NOMO-1 (cell line): ENCODE measurements at regions not wholly inside any gene's neighbourhood (a gene's known extent, or its start where the extent isn't known, plus 50 kb on each side); places are given as distances from the start of the nearest gene placed in this dataset.
"Not testable (repeated sequence)": the region's sequence is repeated elsewhere in the genome, so short reads cannot be mapped to it uniquely, and the experiment has no call there.

Experiments used
- DNase-seq, 2 experiments: peaks; one replicate each; lab custom pipeline; 2025; ENCODE audit not compliant: unreplicated experiment in 2 of 2; lab: John Stamatoyannopoulos, UW

- DNase-seq = no peak
These were observed 596.9 kb upstream of the ARPP21 start for GRCh38 chr3:35042210-35042991.

- no peak for DNase-seq
These were observed 596.3 kb upstream of the ARPP21 start for GRCh38 chr3:35043040-35043439.

- DNase-seq = no peak
These were observed 595.1 kb upstream of the ARPP21 start for GRCh38 chr3:35044190-35044589.

- DNase-seq = no peak
These were observed 594.2 kb upstream of the ARPP21 start for GRCh38 chr3:35045118-35045517.

- DNase-seq = no peak
These were observed 574.6 kb upstream of the ARPP21 start for GRCh38 chr3:35064761-35065160.

GRCh38 chr3:35065891-35066290 is 573.4 kb upstream of the ARPP21 start:
- DNase-seq = no peak

GRCh38 chr3:35067750-35068149 is 571.6 kb upstream of the ARPP21 start:
- no peak for DNase-seq

GRCh38 chr3:35070088-35070487 is 569.2 kb upstream of the ARPP21 start:
- no peak for DNase-seq

- DNase-seq = no peak
These were observed 567.6 kb upstream of the ARPP21 start for GRCh38 chr3:35071772-35072171.

- no peak for DNase-seq
These were observed 560.5 kb upstream of the ARPP21 start for GRCh38 chr3:35078780-35079179.

GRCh38 chr3:35079403-35079802 is 559.9 kb upstream of the ARPP21 start:
- no peak for DNase-seq

GRCh38 chr3:35081899-35082298 is 557.4 kb upstream of the ARPP21 start:
- no peak for DNase-seq

- no peak for DNase-seq
These were observed 550.4 kb upstream of the ARPP21 start for GRCh38 chr3:35088943-35089342.

- DNase-seq = no peak
These were observed 524.6 kb upstream of the ARPP21 start for GRCh38 chr3:35114686-35115085.

- DNase-seq = no peak
These were observed 519.3 kb upstream of the ARPP21 start for GRCh38 chr3:35120026-35120425.

GRCh38 chr3:35137612-35138011 is 501.7 kb upstream of the ARPP21 start:
- no peak for DNase-seq

GRCh38 chr3:35141406-35141805 is 497.9 kb upstream of the ARPP21 start:
- no peak for DNase-seq

GRCh38 chr3:35144011-35144410 is 495.3 kb upstream of the ARPP21 start:
- DNase-seq = no peak

GRCh38 chr3:35146256-35147035 is 492.9 kb upstream of the ARPP21 start:
- not testable (repeated sequence) for DNase-seq

- no peak for DNase-seq
These were observed 455.2 kb upstream of the ARPP21 start for GRCh38 chr3:35183927-35184675.

- DNase-seq = no peak
These were observed 454.6 kb upstream of the ARPP21 start for GRCh38 chr3:35184775-35185174.
